IPS DF 6.9 (cell line): ENCODE measurements at regions not wholly inside any gene's neighbourhood (a gene's known extent, or its start where the extent isn't known, plus 50 kb on each side); places are given as distances from the start of the nearest gene placed in this dataset.

Experiments used
- DNase-seq: peaks from one replicate; pipeline ENCODE4 v3.0.0-alpha.2; 2013; ENCODE audit warnings: low read depth, low spot score
- H3K27ac ChIP-seq: one replicate; pipeline ENCODE4 v1.5.1; 2013; ENCODE audit warnings: low read length, control low read depth
- H3K27me3 ChIP-seq: 2 replicates; pipeline ENCODE4 v1.6.1; 2013; ENCODE audit warnings: mild to moderate bottlenecking, low read length; ENCODE audit not compliant: control insufficient read depth, insufficient read depth
- H3K36me3 ChIP-seq: 2 replicates; pipeline ENCODE4 v1.6.1; 2013; ENCODE audit warnings: low read length; ENCODE audit not compliant: control insufficient read depth, insufficient read depth
- H3K4me1 ChIP-seq: 2 replicates; pipeline ENCODE4 v1.6.1; 2013; ENCODE audit warnings: low read length; ENCODE audit not compliant: control insufficient read depth, insufficient read depth
- H3K4me3 ChIP-seq: 2 replicates; pipeline ENCODE4 v1.5.1; 2013; ENCODE audit warnings: mild to moderate bottlenecking, low read length
- H3K9me3 ChIP-seq: 2 replicates; pipeline ENCODE4 v1.6.1; 2013; ENCODE audit warnings: low read length, inconsistent platforms; ENCODE audit not compliant: control insufficient read depth, insufficient read depth
- WGBS: extraction: QIAGEN DNeasy Blood & Tissue Kit; methylation state at CpG from one replicate; pipeline ENCODE4 v1.1.7; 2013; ENCODE audit warnings: mixed read lengths, missing lambda C conversion rate; ENCODE audit not compliant: insufficient read length, insufficient coverage; 5-methylcytosine and 5-hydroxymethylcytosine counted together

GRCh38 chr15:46461416-46461815, 826.6 kb downstream of the SQOR start:
- Histone ChIP-seq H3K36me3 (no peaks in the 10 kb centered on the region), H3K27me3 (no peaks in the 10 kb centered on the region), H3K4me3 (no peak overlapping the region), H3K9me3 (no peaks in the 10 kb centered on the region), H3K27ac (no peak overlapping the region), H3K4me1 (no peaks in the 10 kb centered on the region)
- DNase-seq = no peak
- no CpG with 5 or more reads among the region's 2 CpGs for WGBS

GRCh38 chr15:46467041-46467440, 832.2 kb downstream of the SQOR start:
- DNase-seq = no peak
- no CpG with 5 or more reads among the region's 1 CpG for WGBS

GRCh38 chr15:46471096-46471495, 836.3 kb downstream of the SQOR start:
- H3K27ac ChIP-seq = no peak overlapping the region
- no peak for DNase-seq
- no peaks in the 10 kb centered on the region for H3K27me3 ChIP-seq
- no peaks in the 10 kb centered on the region for H3K4me1 ChIP-seq
- no peaks in the 10 kb centered on the region for H3K36me3 ChIP-seq
- no peaks in the 10 kb centered on the region for H3K9me3 ChIP-seq
- no peak overlapping the region for H3K4me3 ChIP-seq
- no CpG with 5 or more reads among the region's 1 CpG for WGBS

More at GRCh38 chr15:46467041-46467440, 832.2 kb downstream of the SQOR start:
- Histone ChIP-seq H3K36me3 (no peaks in the 10 kb centered on the region), H3K9me3 (no peaks in the 10 kb centered on the region), H3K4me1 (no peaks in the 10 kb centered on the region), H3K27ac (no peak overlapping the region), H3K27me3 (no peaks in the 10 kb centered on the region), H3K4me3 (no peak overlapping the region)

GRCh38 chr15:46489276-46489675, 854.4 kb downstream of the SQOR start:
- Histone ChIP-seq H3K4me1 (no peaks in the 10 kb centered on the region), H3K27me3 (no peaks in the 10 kb centered on the region), H3K4me3 (no peak overlapping the region), H3K9me3 (no peaks in the 10 kb centered on the region), H3K27ac (no peak overlapping the region), H3K36me3 (no peaks in the 10 kb centered on the region)
- DNase-seq = no peak
- WGBS = no CpG with 5 or more reads among the region's 1 CpG

- no peak for DNase-seq
Measured at GRCh38 chr15:46496491-46497115, 861.8 kb downstream of the SQOR start.

GRCh38 chr15:46502667-46503066, 867.8 kb downstream of the SQOR start:
- WGBS = 100% methylated on average over 1 of the region's 3 CpGs
- H3K4me3 ChIP-seq = no peak overlapping the region
- no peak for DNase-seq
- no peaks in the 10 kb centered on the region for H3K4me1 ChIP-seq
- no peaks in the 10 kb centered on the region for H3K9me3 ChIP-seq
- no peaks in the 10 kb centered on the region for H3K36me3 ChIP-seq
- no peak overlapping the region for H3K27ac ChIP-seq
- H3K27me3 ChIP-seq = no peaks in the 10 kb centered on the region

More at GRCh38 chr15:46496491-46497115, 861.8 kb downstream of the SQOR start:
- Histone ChIP-seq H3K36me3 (no peaks in the 10 kb centered on the region), H3K27ac (no peak overlapping the region), H3K4me1 (no peaks in the 10 kb centered on the region), H3K27me3 (no peaks in the 10 kb centered on the region), H3K4me3 (no peak overlapping the region), H3K9me3 (no peaks in the 10 kb centered on the region)
- WGBS = no CpG with 5 or more reads among the region's 1 CpG

GRCh38 chr15:46518381-46518780, 883.6 kb downstream of the SQOR start:
- H3K36me3 ChIP-seq = no peaks in the 10 kb centered on the region
- H3K27me3 ChIP-seq = no peaks in the 10 kb centered on the region
- H3K4me3 ChIP-seq = no peak overlapping the region
- H3K9me3 ChIP-seq = no peaks in the 10 kb centered on the region; the same call in 1 of the 2 replicates
- no peak overlapping the region for H3K27ac ChIP-seq
- no peaks in the 10 kb centered on the region for H3K4me1 ChIP-seq
- no peak for DNase-seq

GRCh38 chr15:46523701-46524100, 888.9 kb downstream of the SQOR start:
- Histone ChIP-seq H3K27me3 (no peaks in the 10 kb centered on the region), H3K27ac (no peak overlapping the region), H3K36me3 (no peaks in the 10 kb centered on the region), H3K4me1 (no peaks in the 10 kb centered on the region), H3K4me3 (no peak overlapping the region), H3K9me3 (no peaks in the 10 kb centered on the region; the same call in 1 of the 2 replicates)
- no peak for DNase-seq
- WGBS = no CpG with 5 or more reads among the region's 1 CpG

GRCh38 chr15:46525984-46526725, 891.3 kb downstream of the SQOR start:
- H3K27me3 ChIP-seq = no peaks in the 10 kb centered on the region
- WGBS = no CpG with 5 or more reads among the region's 3 CpGs
- H3K36me3 ChIP-seq = no peaks in the 10 kb centered on the region
- H3K27ac ChIP-seq = no peak overlapping the region
- no peak overlapping the region for H3K4me3 ChIP-seq
- DNase-seq = no peak
- H3K4me1 ChIP-seq = no peaks in the 10 kb centered on the region
- no peaks in the 10 kb centered on the region for H3K9me3 ChIP-seq

GRCh38 chr15:46526726-46527110, 891.9 kb downstream of the SQOR start:
- Histone ChIP-seq H3K9me3 (no peaks in the 10 kb centered on the region), H3K36me3 (no peaks in the 10 kb centered on the region), H3K27me3 (no peaks in the 10 kb centered on the region), H3K4me1 (no peaks in the 10 kb centered on the region), H3K4me3 (no peak overlapping the region), H3K27ac (no peak overlapping the region)
- no peak for DNase-seq
- no CpG with 5 or more reads among the region's 1 CpG for WGBS

- no CpG with 5 or more reads among the region's 1 CpG for WGBS
- no peaks in the 10 kb centered on the region for H3K4me1 ChIP-seq
Measured at GRCh38 chr15:46543626-46544025, 908.8 kb downstream of the SQOR start.

More at GRCh38 chr15:46543626-46544025, 908.8 kb downstream of the SQOR start:
- no peak for DNase-seq
- no peak overlapping the region for H3K4me3 ChIP-seq
- H3K27ac ChIP-seq = no peak overlapping the region
- no peaks in the 10 kb centered on the region for H3K27me3 ChIP-seq
- H3K9me3 ChIP-seq = no peaks in the 10 kb centered on the region
- no peaks in the 10 kb centered on the region for H3K36me3 ChIP-seq
